ENCODE measurements at regions not wholly inside any gene's neighbourhood (a gene's known extent, or its start where the extent isn't known, plus 50 kb on each side); places are given as distances from the start of the nearest gene placed in this dataset.

DNA sequence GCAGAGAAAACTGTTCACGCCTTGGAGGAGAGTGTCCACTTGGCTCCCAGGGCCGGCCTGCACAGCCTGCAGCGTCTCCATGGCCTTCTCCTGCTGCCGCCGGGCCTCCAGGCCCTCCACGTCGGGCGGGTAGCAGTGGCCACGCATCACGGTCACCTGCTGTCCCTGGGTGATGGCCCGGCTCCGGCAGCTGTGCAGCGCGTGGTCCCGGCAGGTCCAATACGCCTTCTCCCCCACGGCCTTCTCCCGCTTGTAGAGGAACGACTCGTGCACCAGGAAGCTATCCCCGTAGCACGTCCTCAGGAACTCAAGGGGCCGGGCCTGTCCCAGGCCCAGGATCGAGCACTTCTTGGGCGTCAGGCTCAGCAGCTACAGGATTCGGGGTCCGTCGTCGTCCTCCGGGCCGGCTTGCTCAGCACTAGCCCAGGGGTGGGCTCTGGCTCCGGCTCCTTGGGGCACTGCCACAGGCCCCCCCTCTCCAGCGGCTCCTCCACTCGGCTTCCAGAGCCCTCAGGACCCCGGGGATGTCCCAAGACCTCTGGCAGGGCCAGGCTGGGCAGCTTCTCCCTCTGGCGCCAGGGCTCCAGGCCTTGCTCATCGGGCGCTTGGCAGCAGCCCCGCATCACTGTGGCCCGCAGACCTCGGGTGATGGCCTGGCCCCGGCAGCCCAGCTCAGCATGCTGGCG, 83.6 kb upstream of the FXR1 start:
- TF ChIP-seq, protein P1, sequence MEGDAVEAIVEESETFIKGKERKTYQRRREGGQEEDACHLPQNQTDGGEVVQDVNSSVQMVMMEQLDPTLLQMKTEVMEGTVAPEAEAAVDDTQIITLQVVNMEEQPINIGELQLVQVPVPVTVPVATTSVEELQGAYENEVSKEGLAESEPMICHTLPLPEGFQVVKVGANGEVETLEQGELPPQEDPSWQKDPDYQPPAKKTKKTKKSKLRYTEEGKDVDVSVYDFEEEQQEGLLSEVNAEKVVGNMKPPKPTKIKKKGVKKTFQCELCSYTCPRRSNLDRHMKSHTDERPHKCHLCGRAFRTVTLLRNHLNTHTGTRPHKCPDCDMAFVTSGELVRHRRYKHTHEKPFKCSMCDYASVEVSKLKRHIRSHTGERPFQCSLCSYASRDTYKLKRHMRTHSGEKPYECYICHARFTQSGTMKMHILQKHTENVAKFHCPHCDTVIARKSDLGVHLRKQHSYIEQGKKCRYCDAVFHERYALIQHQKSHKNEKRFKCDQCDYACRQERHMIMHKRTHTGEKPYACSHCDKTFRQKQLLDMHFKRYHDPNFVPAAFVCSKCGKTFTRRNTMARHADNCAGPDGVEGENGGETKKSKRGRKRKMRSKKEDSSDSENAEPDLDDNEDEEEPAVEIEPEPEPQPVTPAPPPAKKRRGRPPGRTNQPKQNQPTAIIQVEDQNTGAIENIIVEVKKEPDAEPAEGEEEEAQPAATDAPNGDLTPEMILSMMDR (IDR thresholded peaks at IDR 0.05; ENCODE audit: low read depth, low read length): no peak
- no peak for TF ChIP-seq POLR2A (IDR thresholded peaks at IDR 0.05; ENCODE audit: extremely low read depth, insufficient read length)
- TF ChIP-seq MYC (IDR thresholded peaks at IDR 0.05; ENCODE audit: low read depth, low read length): no peak

Measured in NB4 (cell line).